ENCODE measurements at regions not wholly inside any gene's neighbourhood (a gene's known extent, or its start where the extent isn't known, plus 50 kb on each side); places are given as distances from the start of the nearest gene placed in this dataset.

DNA sequence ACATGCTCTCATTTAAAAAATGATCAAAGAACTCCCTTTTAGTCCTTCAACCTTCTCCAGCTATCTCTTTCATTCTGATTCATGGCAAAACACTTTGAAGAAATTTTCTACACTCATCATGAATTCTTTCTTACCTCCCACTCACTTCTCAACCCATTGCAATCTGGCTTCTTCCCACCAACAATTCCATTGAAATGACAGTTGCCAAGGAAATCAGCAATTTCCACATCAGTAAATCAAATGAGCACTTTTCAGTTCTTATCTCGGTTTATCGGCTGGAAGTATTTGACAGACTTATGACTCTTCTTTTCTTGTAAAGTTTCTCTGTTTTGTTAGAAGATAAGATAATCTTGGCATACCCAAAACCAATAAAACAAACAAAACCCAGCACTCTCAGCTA lies 99.1 kb upstream of the CACNA2D1 start:
- TF ChIP-seq, protein P1, sequence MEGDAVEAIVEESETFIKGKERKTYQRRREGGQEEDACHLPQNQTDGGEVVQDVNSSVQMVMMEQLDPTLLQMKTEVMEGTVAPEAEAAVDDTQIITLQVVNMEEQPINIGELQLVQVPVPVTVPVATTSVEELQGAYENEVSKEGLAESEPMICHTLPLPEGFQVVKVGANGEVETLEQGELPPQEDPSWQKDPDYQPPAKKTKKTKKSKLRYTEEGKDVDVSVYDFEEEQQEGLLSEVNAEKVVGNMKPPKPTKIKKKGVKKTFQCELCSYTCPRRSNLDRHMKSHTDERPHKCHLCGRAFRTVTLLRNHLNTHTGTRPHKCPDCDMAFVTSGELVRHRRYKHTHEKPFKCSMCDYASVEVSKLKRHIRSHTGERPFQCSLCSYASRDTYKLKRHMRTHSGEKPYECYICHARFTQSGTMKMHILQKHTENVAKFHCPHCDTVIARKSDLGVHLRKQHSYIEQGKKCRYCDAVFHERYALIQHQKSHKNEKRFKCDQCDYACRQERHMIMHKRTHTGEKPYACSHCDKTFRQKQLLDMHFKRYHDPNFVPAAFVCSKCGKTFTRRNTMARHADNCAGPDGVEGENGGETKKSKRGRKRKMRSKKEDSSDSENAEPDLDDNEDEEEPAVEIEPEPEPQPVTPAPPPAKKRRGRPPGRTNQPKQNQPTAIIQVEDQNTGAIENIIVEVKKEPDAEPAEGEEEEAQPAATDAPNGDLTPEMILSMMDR (conservative IDR thresholded peaks at IDR 0.05; ENCODE audit: low read length) = no peak
- no peak for TF ChIP-seq EZH2phosphoT487 (IDR thresholded peaks at IDR 0.05; ENCODE audit: borderline replicate concordance)
